Astrocyte of the cerebellum (primary cell): ENCODE measurements at regions not wholly inside any gene's neighbourhood (a gene's known extent, or its start where the extent isn't known, plus 50 kb on each side); places are given as distances from the start of the nearest gene placed in this dataset.
A peak's percentile ranks its signal among the peaks of the same experiment; 100 is the strongest.

Experiments
- DNase-seq: peaks from one replicate; pipeline ENCODE4 v3.0.0-alpha.2; 2011; ENCODE audit warnings: low read depth
- H3K4me3 ChIP-seq: 2 replicates; pipeline ENCODE4 v1.5.1; 2011; ENCODE audit warnings: mild to moderate bottlenecking, low read depth, low read length, moderate library complexity
- in situ Hi-C: cut with HindIII; loops from 2 replicates; pipeline ENCODE4 v1.10.0; 2017; ENCODE audit warnings: low sequenced_read_pairs
- TF ChIP-seq, protein P1 (sequence below): IDR thresholded peaks from 2 replicates; pipeline ENCODE4 v1.5.1; 2012; ENCODE audit warnings: low read length, low read depth, moderate library complexity, mild to moderate bottlenecking; ENCODE audit errors: missing control alignments

DNA sequence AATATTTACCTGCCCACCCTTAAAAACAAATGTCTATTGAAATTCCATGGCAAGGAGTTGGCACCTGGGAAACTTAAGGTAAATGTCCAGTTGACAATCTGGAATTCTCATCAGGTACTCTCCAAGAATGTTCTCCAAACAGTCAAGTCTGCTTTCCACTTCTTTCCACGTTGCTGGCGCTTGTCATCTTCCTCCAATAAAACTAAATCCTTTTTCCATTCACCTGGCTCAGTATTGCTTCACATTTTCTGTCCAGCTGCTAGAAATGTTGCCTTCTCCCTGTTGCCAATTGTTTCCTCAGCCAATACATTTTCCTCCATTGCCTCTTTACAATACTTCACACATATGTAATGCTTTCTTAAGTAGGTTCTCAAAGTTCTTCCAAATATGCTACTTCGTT, 1288.1 kb upstream of the MAP3K7 start:
- DNase-seq: no peak
- no peak overlapping the region for H3K4me3 ChIP-seq
- TF ChIP-seq, protein P1, sequence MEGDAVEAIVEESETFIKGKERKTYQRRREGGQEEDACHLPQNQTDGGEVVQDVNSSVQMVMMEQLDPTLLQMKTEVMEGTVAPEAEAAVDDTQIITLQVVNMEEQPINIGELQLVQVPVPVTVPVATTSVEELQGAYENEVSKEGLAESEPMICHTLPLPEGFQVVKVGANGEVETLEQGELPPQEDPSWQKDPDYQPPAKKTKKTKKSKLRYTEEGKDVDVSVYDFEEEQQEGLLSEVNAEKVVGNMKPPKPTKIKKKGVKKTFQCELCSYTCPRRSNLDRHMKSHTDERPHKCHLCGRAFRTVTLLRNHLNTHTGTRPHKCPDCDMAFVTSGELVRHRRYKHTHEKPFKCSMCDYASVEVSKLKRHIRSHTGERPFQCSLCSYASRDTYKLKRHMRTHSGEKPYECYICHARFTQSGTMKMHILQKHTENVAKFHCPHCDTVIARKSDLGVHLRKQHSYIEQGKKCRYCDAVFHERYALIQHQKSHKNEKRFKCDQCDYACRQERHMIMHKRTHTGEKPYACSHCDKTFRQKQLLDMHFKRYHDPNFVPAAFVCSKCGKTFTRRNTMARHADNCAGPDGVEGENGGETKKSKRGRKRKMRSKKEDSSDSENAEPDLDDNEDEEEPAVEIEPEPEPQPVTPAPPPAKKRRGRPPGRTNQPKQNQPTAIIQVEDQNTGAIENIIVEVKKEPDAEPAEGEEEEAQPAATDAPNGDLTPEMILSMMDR: no peak
- in situ Hi-C loops: no loop called here

DNA sequence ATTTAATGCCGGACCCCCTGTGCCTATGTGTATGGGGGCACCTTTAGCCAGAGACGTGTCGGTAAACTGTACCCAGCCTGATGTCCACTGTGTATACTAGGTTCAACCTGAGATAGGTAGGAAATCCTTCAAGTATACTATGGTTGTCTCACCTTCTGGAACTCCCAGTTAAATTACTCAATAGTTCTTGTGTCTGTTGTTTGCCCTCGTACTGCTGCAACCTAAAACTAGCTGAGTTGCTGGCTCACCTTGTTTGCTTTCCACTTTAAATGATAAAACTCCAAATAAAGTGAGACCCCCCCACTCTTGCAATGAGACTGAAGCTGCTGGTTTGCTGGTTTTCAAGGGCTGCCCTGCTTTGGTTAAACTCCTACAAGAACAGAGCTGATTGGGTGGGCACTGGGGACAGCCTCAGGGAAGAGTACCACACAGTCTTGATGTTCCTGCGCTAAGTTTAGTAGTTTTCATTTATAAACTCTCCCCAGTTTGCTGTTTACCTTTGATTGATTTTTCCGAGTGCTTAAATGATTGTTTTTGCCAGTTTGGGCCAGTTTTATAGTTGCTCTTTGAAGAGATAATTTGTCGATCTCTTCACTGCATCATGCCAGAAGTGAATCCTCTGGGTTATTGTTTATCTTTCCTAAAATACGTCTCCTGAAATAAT, 1281.8 kb upstream of the MAP3K7 start:
- in situ Hi-C loops: no loop called here
- DNase-seq: no peak
- TF ChIP-seq, protein P1: no peak
- H3K4me3 ChIP-seq: no peak overlapping the region

DNA sequence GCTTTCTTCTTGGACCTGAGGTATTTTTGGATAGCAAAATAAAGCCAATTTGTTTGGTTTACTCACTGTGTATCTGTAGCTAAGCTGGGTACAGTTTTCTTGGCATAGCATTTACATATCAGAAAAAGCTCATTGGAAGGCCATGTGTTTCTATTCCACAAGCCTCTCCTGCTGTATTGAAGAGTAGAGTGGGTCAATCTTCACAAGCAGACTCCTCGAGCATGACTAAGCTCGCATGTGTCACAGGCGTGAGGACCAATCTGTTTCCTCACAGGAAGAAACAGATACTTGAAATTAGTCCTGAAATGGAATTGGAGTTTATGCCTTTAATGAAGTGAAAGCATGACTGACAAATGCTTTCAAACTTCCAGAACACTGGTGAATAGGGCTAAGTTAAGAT, 1279.0 kb upstream of the MAP3K7 start:
- DNase-seq: no peak
- TF ChIP-seq, protein P1: no peak
- in situ Hi-C loops: no loop called here
- no peak overlapping the region for H3K4me3 ChIP-seq

DNA sequence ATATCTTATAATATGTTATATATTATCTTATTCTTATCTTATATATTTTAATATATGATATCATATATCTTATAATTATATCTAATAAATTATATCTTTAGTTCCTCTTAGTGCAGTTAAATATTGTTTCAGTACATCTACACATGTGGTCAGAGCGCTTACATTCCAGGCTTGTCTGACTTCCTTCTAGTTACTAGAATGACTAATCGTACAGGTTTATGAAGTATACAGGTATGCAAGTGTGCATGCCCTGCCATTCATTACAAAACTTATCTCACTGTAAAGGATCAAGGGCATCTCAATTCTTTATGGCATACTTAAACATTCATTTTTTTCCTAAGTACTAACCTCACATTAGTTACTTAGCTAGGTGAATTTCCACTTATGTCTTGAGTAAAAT, 1278.0 kb upstream of the MAP3K7 start:
- no peak overlapping the region for H3K4me3 ChIP-seq
- in situ Hi-C loops: no loop called here
- TF ChIP-seq, protein P1: no peak
- DNase-seq: no peak

DNA sequence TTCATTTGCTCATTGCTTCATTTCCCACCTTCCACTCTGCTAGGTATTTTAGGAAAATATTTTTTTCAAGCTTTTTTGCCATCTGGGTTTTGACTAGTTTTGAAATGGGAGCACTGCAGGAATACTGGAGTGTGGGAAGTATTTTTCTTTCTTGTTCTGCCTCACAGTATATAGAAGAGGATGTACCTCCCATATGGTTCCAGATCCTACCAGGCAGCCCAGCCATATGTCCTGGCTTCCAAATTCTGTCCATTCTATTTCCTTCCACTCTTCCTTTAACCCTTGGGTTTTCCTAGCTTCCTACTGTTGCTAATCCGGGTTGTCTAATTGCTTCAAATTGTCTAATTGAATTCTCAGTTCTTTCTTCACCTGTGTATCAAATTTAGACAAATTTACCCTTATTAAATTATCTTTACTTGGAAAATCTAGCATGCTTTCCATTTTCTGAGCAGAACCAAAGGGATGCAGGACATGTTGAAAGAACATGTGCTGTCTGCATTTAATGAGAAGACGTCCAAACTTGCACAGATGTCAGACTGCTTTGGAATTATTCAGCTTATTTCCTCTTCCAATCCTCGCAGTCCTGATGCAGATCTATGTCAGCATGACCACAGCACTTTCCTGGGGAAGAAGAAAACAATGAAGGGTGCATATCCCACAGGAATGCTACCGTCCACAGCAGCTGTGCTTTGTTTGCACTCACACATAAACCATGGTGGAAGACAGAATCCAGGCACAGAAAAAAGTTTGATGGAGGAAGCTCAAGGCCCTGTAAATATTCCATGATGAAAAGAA, 1273.9 kb upstream of the MAP3K7 start:
- in situ Hi-C loops: no loop called here
- TF ChIP-seq, protein P1: no peak
- DNase-seq: peak; percentile 56

DNA sequence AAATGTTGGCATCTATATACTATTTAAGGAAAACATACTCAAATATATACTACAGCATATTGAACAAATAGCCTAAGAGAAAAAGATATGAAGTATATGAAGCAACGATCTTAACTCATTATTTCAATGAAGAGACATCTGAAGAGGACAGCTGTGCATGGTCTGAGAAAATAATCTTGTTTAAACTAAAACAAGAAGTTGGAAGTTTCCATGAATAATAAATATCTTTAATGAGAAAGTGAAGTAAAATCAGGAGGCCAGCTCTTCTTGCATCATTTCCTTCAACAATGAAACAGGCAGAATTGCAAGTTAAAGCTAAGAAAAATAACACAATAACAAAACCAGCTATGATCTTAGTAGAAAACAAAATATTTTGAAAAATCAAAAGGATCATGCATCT, 1265.4 kb upstream of the MAP3K7 start:
- no peak for DNase-seq
- H3K4me3 ChIP-seq: no peak overlapping the region
- TF ChIP-seq, protein P1: no peak
- in situ Hi-C loops: no loop called here

More for the DNA sequence above, 1273.9 kb upstream of the MAP3K7 start:
- no peak overlapping the region for H3K4me3 ChIP-seq
